Gastroesophageal sphincter (tissue), 4 donors: ENCODE measurements at regions not wholly inside any gene's neighbourhood (a gene's known extent, or its start where the extent isn't known, plus 50 kb on each side); places are given as distances from the start of the nearest gene placed in this dataset.

Source experiments
- ATAC-seq: fragments of 150-250 bp; one replicate; pipeline ENCODE4 v1.9.1; 2016; ENCODE audit warnings: mild to moderate bottlenecking, moderate library complexity
- H3K27ac ChIP-seq, 4 donors: fragments of 200-600 bp; sonication (generic) in 3 of 4; 1 replicate in 3 of 4; 2 replicates in 1 of 4; pipeline ENCODE4 v1.5.1; 2016 to 2019
- H3K27me3 ChIP-seq: fragments of 200-600 bp; sonication (generic); one replicate; pipeline ENCODE4 v1.5.1; 2019
- H3K36me3 ChIP-seq, 2 donors: fragments of 200-600 bp; sonication (generic); one replicate each; pipeline ENCODE4 v1.5.1; 2019; ENCODE audit warnings: control low read depth in 1 of 2
- H3K4me1 ChIP-seq, 3 donors: fragments of 200-600 bp; sonication (generic); 1 replicate in 2 of 3; 2 replicates in 1 of 3; pipeline ENCODE4 v1.5.1; 2016 to 2019; ENCODE audit warnings: control low read depth in 2 of 3
- H3K4me3 ChIP-seq, 2 donors: fragments of 200-600 bp; sonication (generic); one replicate each; pipeline ENCODE4 v1.5.1; 2019; ENCODE audit warnings: mild to moderate bottlenecking in 1 of 2, moderate library complexity in 1 of 2
- H3K9me3 ChIP-seq, 3 donors: fragments of 200-600 bp; sonication (generic); one replicate each; pipeline ENCODE4 v1.5.1; 2017 to 2019; ENCODE audit warnings: control low read depth in 2 of 3
- CTCF ChIP-seq, 4 experiments: fragments of 200-600 bp in 2 of 4; fragments of 450-650 bp in 2 of 4; sonication (generic) in 1 of 4; IDR thresholded peaks; one replicate each; pipeline ENCODE4 v1.5.1; 2017 to 2019; ENCODE audit warnings: antibody characterized with exemption in 4 of 4, mild to moderate bottlenecking in 2 of 4, moderate library complexity in 2 of 4
- EP300 ChIP-seq: sonication (generic); formaldehyde crosslinking; IDR thresholded peaks from one replicate; pipeline ENCODE4 v1.6.1; 2017; ENCODE audit warnings: antibody characterized with exemption, mild to moderate bottlenecking
- POLR2A ChIP-seq, 2 donors: fragments of 450-650 bp; IDR thresholded peaks; one replicate each; pipeline ENCODE4 v1.6.1; 2017; ENCODE audit warnings: antibody characterized with exemption in 2 of 2, mild to moderate bottlenecking in 2 of 2, moderate library complexity in 1 of 2
- POLR2AphosphoS5 ChIP-seq: sonication (generic); formaldehyde crosslinking; IDR thresholded peaks from one replicate; pipeline ENCODE4 v1.6.1; 2017; ENCODE audit warnings: antibody characterized with exemption
- WGBS, 2 donors: methylation state at CpG; one replicate each; pipeline ENCODE4 v1.1.5; 2018; ENCODE audit warnings: low coverage in 1 of 2; 5-methylcytosine and 5-hydroxymethylcytosine counted together

GRCh38 chr5:171535162-171535561 lies 115.7 kb downstream of the FGF18 start:
- H3K27me3 ChIP-seq: peaks cover 8% of the 10 kb centered on the region
- no peak for ATAC-seq
- WGBS, 2 donors: 73% methylated on average over 1 of the region's 1 CpG; no CpG with 5 or more reads in 1 of the 2 donors

GRCh38 chr5:171537070-171537849 lies 117.8 kb downstream of the FGF18 start:
- WGBS, 2 donors: 64 to 78% methylated on average over 7 to 9 of the region's 9 CpGs
- ATAC-seq: no peak
- peaks cover 16% of the 10 kb centered on the region for H3K27me3 ChIP-seq
- no peaks in the 10 kb centered on the region for H3K36me3 ChIP-seq
- H3K4me3 ChIP-seq: no peak overlapping the region
- TF ChIP-seq EP300 (no peak), POLR2A (IDR thresholded peaks at IDR 0.05) (no peak), CTCF (IDR thresholded peaks at IDR 0.05) (no peak), POLR2AphosphoS5 (no peak)
- H3K27ac ChIP-seq: no peak overlapping the region
- no peaks in the 10 kb centered on the region for H3K4me1 ChIP-seq
- no peaks in the 10 kb centered on the region for H3K9me3 ChIP-seq

More at GRCh38 chr5:171535162-171535561, 115.7 kb downstream of the FGF18 start:
- Histone ChIP-seq H3K36me3 (no peaks in the 10 kb centered on the region), H3K4me3 (no peak overlapping the region), H3K4me1 (no peaks in the 10 kb centered on the region), H3K27ac (no peak overlapping the region), H3K9me3 (no peaks in the 10 kb centered on the region)
- TF ChIP-seq POLR2AphosphoS5 (no peak), CTCF (IDR thresholded peaks at IDR 0.05) (no peak), EP300 (no peak), POLR2A (IDR thresholded peaks at IDR 0.05) (no peak)

- no peak overlapping the region for H3K4me3 ChIP-seq
- H3K4me1 ChIP-seq: no peaks in the 10 kb centered on the region
- TF ChIP-seq EP300: no peak
- TF ChIP-seq CTCF (IDR thresholded peaks at IDR 0.05): no peak
- TF ChIP-seq POLR2A (IDR thresholded peaks at IDR 0.05): no peak
- no peak for TF ChIP-seq POLR2AphosphoS5
- ATAC-seq: no peak
- H3K27ac ChIP-seq: no peak overlapping the region
- H3K27me3 ChIP-seq: peaks cover 16% of the 10 kb centered on the region
- WGBS, 2 donors: 67 to 90% methylated on average over 1 to 2 of the region's 3 CpGs
- no peaks in the 10 kb centered on the region for H3K36me3 ChIP-seq
- no peaks in the 10 kb centered on the region for H3K9me3 ChIP-seq
These were observed 118.6 kb downstream of the FGF18 start for GRCh38 chr5:171537923-171538537.

DNA sequence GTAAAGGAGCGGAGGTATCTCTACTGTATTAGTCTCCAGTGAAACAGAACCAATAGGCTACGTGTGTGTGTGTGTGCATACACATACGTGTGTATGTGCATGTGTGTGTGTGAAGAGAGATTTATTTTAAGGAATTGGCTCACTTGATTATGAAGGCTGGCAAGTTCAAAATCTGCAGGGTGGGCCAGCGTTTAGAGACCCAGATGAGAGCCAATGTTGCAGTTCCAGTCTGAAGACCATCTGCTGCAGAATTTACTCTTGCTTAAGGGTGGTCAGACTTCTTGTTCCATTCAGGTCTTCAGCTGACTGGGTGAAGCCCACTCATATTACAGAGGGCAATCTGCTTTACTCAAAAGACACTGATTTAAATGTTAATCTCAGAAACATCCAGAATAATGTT lies 119.2 kb downstream of the FGF18 start:
- peaks cover 16% of the 10 kb centered on the region for H3K27me3 ChIP-seq
- WGBS, 2 donors: 73 to 84% methylated on average over 4 of the region's 4 CpGs
- no peak overlapping the region for H3K27ac ChIP-seq
- H3K4me1 ChIP-seq: no peaks in the 10 kb centered on the region
- H3K4me3 ChIP-seq: no peak overlapping the region
- H3K9me3 ChIP-seq: no peaks in the 10 kb centered on the region
- ATAC-seq: no peak
- TF ChIP-seq CTCF (IDR thresholded peaks at IDR 0.05) (no peak), EP300 (no peak), POLR2AphosphoS5 (no peak), POLR2A (IDR thresholded peaks at IDR 0.05) (no peak)
- H3K36me3 ChIP-seq: no peaks in the 10 kb centered on the region

DNA sequence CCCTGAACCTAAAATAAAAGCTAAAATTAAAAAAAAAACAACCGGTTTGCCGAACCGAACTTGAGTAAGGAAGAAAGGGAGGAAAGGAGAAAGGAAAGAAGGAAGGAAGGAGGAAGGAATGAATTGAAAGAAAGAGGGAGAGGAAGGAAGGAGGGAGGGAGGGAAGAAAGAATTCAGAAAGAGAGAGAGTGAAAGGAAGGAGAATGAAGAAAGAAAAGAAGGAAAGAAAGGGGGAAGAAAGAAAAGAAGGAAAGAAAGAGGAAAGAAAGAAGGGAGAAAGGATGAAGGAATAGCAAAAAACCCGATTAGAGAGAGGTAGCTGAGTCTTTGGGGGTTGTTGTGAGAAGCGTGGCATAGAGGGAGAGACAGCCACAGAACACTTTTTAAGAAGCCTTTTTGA lies 121.4 kb downstream of the FGF18 start:
- H3K27ac ChIP-seq: no peak overlapping the region

More for the DNA sequence above, 121.4 kb downstream of the FGF18 start:
- no peak for ATAC-seq
- Histone ChIP-seq H3K27me3 (peaks cover 16% of the 10 kb centered on the region), H3K4me1 (no peaks in the 10 kb centered on the region), H3K9me3 (no peaks in the 10 kb centered on the region), H3K4me3 (no peak overlapping the region), H3K36me3 (no peaks in the 10 kb centered on the region)
- TF ChIP-seq CTCF (IDR thresholded peaks at IDR 0.05) (no peak), POLR2A (IDR thresholded peaks at IDR 0.05) (no peak), POLR2AphosphoS5 (no peak), EP300 (no peak)
- 84 to 100% methylated on average over 5 of the region's 5 CpGs for WGBS, 2 donors
